Upper lobe of left lung (tissue), 6 donors: ENCODE measurements at regions not wholly inside any gene's neighbourhood (a gene's known extent, or its start where the extent isn't known, plus 50 kb on each side); places are given as distances from the start of the nearest gene placed in this dataset.
A peak's percentile ranks its signal among the peaks of the same experiment; 100 is the strongest.
"Not testable (repeated sequence)": the region's sequence is repeated elsewhere in the genome, so short reads cannot be mapped to it uniquely, and the experiment has no call there.

Source experiments
- ATAC-seq, 2 donors: fragments of 200-7000 bp; cut with Tn5 transposase; one replicate each; pipeline ENCODE4 v1.9.1; 2022; ENCODE audit warnings: mild to moderate bottlenecking in 2 of 2, moderate library complexity in 2 of 2; ENCODE audit not compliant: low FRiP score in 2 of 2
- DNase-seq, 2 donors: peaks; one replicate each; pipeline ENCODE4 v3.0.0-alpha.2; 2019 to 2020
- H3K27ac ChIP-seq, 4 donors: fragments of 200-600 bp; sonication (generic); one replicate each; pipeline ENCODE4 v1.5.1; 2016 to 2019
- H3K27me3 ChIP-seq, 4 donors: fragments of 200-600 bp; sonication (generic); one replicate each; pipeline ENCODE4 v1.5.1; 2017 to 2019
- H3K36me3 ChIP-seq, 4 donors: fragments of 200-600 bp; sonication (generic); one replicate each; pipeline ENCODE4 v1.5.1; 2016 to 2019
- H3K4me1 ChIP-seq, 4 donors: fragments of 200-600 bp; sonication (generic); one replicate each; pipeline ENCODE4 v1.5.1; 2018 to 2019
- H3K4me3 ChIP-seq, 4 donors: fragments of 200-600 bp; sonication (generic); one replicate each; pipeline ENCODE4 v1.5.1; 2017 to 2019; ENCODE audit warnings: mild to moderate bottlenecking in 2 of 4, moderate library complexity in 1 of 4
- H3K9me3 ChIP-seq, 4 donors: fragments of 200-600 bp; sonication (generic); one replicate each; pipeline ENCODE4 v1.5.1; 2018 to 2019
- EP300 ChIP-seq, 4 donors: sonication (generic); formaldehyde crosslinking; IDR thresholded peaks; one replicate each; pipeline ENCODE4 v1.5.1; 2017; ENCODE audit warnings: antibody characterized with exemption in 4 of 4, control low read depth in 2 of 4
- POLR2A ChIP-seq, 4 donors: fragments of 450-650 bp; IDR thresholded peaks; one replicate each; pipeline ENCODE4 v1.5.1; 2016 to 2017; ENCODE audit warnings: antibody characterized with exemption in 4 of 4, mild to moderate bottlenecking in 2 of 4
- POLR2AphosphoS5 ChIP-seq, 2 donors: sonication (generic); formaldehyde crosslinking; IDR thresholded peaks; one replicate each; pipeline ENCODE4 v1.5.1; 2017; ENCODE audit warnings: antibody characterized with exemption in 2 of 2
- WGBS, 2 donors: methylation state at CpG; one replicate each; pipeline ENCODE4 v1.1.5; 2017 to 2018; 5-methylcytosine and 5-hydroxymethylcytosine counted together
- TF ChIP-seq, protein P1 (sequence below), 6 experiments: fragments of 450-650 bp in 4 of 6; fragments of 200-600 bp in 2 of 6; sonication (generic) in 2 of 6; IDR thresholded peaks; one replicate each; pipeline ENCODE4 v1.5.1; 2016 to 2019; ENCODE audit warnings: antibody characterized with exemption in 6 of 6
- donor health status: DM: no; HTN: no; CAD: no; lungs with moderate emphysema.
- donor health status: DM: no; HTN: yes; CAD: no; lungs with severe emphysema.

DNA sequence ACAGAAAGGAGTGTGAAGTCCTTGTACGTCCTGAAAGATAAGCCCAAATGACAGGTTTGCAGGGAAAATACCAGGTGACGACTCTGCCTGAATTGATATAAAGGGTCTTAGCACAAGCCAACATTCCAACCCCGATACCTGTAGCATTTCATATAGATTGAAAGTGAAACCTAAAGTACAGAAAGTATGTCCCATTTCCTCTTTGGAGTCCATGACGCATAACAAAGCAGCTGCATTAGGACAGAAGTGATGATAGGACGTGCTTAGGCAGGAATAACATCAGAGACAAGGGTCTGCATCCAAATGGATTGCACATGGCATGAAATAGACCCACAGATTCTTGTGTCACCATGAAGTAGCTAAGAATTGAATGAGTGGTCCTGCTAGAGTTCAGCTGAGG, 187.0 kb upstream of the ROBO1 start:
- ATAC-seq = no peak

DNA sequence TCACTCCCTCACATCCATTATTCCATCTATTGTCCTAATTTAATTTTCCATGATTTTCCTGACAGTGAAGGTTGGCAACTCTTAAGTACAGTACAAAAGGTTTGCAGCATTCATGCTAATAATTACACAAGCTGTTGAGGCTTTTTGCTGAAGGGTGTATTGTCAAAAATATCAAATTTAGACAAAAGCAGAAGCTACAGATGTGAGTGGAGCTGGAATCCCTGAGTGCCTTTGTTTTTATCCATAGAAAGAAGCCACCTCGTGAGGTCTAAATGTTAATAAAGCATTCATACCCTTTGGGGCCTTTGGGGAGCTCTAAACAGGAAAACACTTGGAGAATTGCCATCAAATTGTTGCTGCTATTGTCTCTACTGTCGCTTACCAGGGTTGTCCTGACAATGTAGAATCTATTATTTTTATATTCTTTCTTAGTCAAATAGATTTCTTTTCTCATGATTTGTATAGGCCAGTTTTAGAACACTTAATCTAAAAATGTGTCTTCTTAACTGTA, 185.8 kb upstream of the ROBO1 start:
- H3K27me3 ChIP-seq = no peaks in the 10 kb centered on the region
- 58% methylated on average over 2 of the region's 2 CpGs for WGBS, 2 donors
- TF ChIP-seq POLR2A (IDR thresholded peaks at IDR 0.05) (no peak), POLR2AphosphoS5 (IDR thresholded peaks at IDR 0.05) (no peak), EP300 (IDR thresholded peaks at IDR 0.05) (no peak)
- TF ChIP-seq, protein P1, sequence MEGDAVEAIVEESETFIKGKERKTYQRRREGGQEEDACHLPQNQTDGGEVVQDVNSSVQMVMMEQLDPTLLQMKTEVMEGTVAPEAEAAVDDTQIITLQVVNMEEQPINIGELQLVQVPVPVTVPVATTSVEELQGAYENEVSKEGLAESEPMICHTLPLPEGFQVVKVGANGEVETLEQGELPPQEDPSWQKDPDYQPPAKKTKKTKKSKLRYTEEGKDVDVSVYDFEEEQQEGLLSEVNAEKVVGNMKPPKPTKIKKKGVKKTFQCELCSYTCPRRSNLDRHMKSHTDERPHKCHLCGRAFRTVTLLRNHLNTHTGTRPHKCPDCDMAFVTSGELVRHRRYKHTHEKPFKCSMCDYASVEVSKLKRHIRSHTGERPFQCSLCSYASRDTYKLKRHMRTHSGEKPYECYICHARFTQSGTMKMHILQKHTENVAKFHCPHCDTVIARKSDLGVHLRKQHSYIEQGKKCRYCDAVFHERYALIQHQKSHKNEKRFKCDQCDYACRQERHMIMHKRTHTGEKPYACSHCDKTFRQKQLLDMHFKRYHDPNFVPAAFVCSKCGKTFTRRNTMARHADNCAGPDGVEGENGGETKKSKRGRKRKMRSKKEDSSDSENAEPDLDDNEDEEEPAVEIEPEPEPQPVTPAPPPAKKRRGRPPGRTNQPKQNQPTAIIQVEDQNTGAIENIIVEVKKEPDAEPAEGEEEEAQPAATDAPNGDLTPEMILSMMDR (IDR thresholded peaks at IDR 0.05) = no peak

More for the DNA sequence above, 187.0 kb upstream of the ROBO1 start:
- TF ChIP-seq POLR2A (IDR thresholded peaks at IDR 0.05) (no peak), EP300 (IDR thresholded peaks at IDR 0.05) (no peak), POLR2AphosphoS5 (IDR thresholded peaks at IDR 0.05) (no peak)
- TF ChIP-seq, protein P1 (IDR thresholded peaks at IDR 0.05) = no peak
- H3K4me1 ChIP-seq = no peaks in the 10 kb centered on the region
- no peak overlapping the region for H3K4me3 ChIP-seq
- 78 to 81% methylated on average over 5 of the region's 5 CpGs for WGBS, 2 donors
- no peaks in the 10 kb centered on the region for H3K36me3 ChIP-seq
- H3K27me3 ChIP-seq = no peaks in the 10 kb centered on the region
- no peak for DNase-seq
- no peaks in the 10 kb centered on the region for H3K9me3 ChIP-seq
- no peak overlapping the region for H3K27ac ChIP-seq

DNA sequence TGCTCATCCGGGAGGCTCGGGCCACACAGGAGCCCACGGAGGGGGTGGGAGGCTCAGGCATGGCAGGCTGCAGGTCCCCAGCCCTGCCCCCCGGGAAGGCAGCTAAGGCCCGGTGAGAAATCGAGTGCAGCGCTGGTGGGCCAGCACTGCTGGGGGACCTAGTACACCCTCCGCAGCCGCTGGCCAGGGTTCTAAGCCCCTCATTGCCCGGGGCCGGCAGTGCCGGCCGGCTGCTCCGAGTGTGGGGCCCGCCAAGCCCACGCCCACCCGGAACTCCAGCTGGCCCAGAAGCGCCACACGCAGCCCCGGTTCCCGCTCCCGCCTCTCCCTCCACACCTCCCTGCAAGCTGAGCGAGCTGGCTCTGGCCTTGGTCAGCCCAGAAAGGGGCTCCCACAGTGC, 183.6 kb upstream of the ROBO1 start:
- 95 to 98% methylated on average over 17 to 20 of the region's 23 CpGs for WGBS, 2 donors
- H3K27me3 ChIP-seq, H3K4me1 ChIP-seq, H3K36me3 ChIP-seq, H3K4me3 ChIP-seq, H3K27ac ChIP-seq, H3K9me3 ChIP-seq, ATAC-seq: not testable (repeated sequence)
- peak in 1 of 2 donors; percentile 75 for DNase-seq

More for the DNA sequence above, 185.8 kb upstream of the ROBO1 start:
- Histone ChIP-seq H3K27ac (no peak overlapping the region), H3K4me3 (no peak overlapping the region), H3K9me3 (no peaks in the 10 kb centered on the region), H3K36me3 (no peaks in the 10 kb centered on the region), H3K4me1 (no peaks in the 10 kb centered on the region)
- DNase-seq = no peak
- ATAC-seq = no peak

DNA sequence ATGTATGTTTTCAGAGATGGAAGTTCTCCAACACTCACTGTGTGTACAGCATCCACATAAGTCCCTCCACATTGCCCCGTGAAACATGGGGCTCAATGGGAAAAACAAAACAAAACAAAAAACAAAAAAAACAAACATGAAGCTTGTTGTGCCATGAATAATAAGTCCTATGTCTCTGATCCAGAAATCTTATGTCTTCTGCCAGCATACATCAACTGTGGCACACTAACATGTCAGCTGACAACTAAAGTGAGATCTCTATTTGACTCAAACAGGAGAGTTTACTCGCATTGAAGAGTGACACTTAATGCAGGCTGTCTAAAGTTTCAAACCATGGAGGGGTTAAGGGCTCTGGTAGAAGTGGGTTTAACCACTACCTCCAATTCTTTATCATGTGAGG, 180.2 kb upstream of the ROBO1 start:
- WGBS, 2 donors = 87 to 90% methylated on average over 2 of the region's 2 CpGs
- H3K4me1 ChIP-seq = no peaks in the 10 kb centered on the region
- H3K27me3 ChIP-seq = no peaks in the 10 kb centered on the region
- ATAC-seq (no peak), DNase-seq (no peak)
- no peaks in the 10 kb centered on the region for H3K9me3 ChIP-seq
- TF ChIP-seq EP300 (IDR thresholded peaks at IDR 0.05) (no peak), POLR2A (IDR thresholded peaks at IDR 0.05) (no peak), POLR2AphosphoS5 (IDR thresholded peaks at IDR 0.05) (no peak)
- no peaks in the 10 kb centered on the region for H3K36me3 ChIP-seq
- H3K4me3 ChIP-seq = no peak overlapping the region
- H3K27ac ChIP-seq = no peak overlapping the region

DNA sequence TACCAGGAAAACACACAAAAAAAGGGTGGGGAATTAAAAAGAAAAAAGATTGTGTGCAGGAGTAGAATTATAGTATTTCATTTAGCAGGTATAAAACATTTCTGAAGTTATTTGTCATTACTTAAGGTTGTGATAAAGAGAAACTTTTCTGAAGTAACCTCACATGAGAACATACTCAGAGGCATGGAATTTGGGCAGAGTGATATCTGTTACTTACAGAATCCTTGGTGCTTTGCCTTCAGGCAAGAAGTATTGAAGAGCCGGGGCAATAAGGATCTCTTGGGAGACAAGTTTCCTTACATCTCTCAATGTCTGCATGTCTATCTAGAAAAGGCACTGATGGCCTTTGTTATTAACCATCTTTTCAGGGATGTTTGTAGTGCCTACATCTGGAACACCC, 179.7 kb upstream of the ROBO1 start:
- H3K36me3 ChIP-seq = no peaks in the 10 kb centered on the region
- H3K4me3 ChIP-seq = no peak overlapping the region
- TF ChIP-seq, protein P1 (IDR thresholded peaks at IDR 0.05) = no peak
- TF ChIP-seq POLR2A (IDR thresholded peaks at IDR 0.05) = no peak
- TF ChIP-seq EP300 (IDR thresholded peaks at IDR 0.05) = no peak
- no peak for TF ChIP-seq POLR2AphosphoS5 (IDR thresholded peaks at IDR 0.05)
- no peaks in the 10 kb centered on the region for H3K4me1 ChIP-seq
- no peak overlapping the region for H3K27ac ChIP-seq
- no peaks in the 10 kb centered on the region for H3K9me3 ChIP-seq
- WGBS, 2 donors = 79 to 87% methylated on average over 1 of the region's 1 CpG
- DNase-seq (no peak), ATAC-seq (no peak)
- H3K27me3 ChIP-seq = no peaks in the 10 kb centered on the region

DNA sequence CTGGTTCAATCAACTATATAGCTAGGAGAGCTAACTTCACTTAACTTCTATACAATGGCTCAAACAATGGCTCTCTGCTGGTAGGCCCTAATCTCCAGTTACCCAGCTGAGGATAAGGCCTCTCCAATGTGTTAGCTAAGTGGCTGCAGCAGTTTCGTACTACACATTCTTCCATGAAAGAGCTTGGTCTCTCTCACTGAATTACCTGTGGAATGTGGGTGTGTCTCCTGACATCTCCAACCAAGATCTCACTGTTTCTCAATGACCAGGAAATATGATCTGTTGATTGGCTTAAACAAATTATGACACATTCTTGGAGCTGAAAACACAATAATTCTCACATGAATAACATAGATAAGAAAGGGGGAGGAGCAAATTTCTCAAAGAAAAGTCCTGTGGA, 169.8 kb upstream of the ROBO1 start:
- Histone ChIP-seq H3K36me3 (no peaks in the 10 kb centered on the region), H3K9me3 (no peaks in the 10 kb centered on the region), H3K4me1 (no peaks in the 10 kb centered on the region), H3K27ac (no peak overlapping the region), H3K27me3 (no peaks in the 10 kb centered on the region), H3K4me3 (no peak overlapping the region)
- 53 to 69% methylated on average over 1 of the region's 1 CpG for WGBS, 2 donors
- peak in 1 of 2 donors; percentile 79 for ATAC-seq
- TF ChIP-seq POLR2AphosphoS5 (IDR thresholded peaks at IDR 0.05) (no peak), POLR2A (IDR thresholded peaks at IDR 0.05) (no peak), EP300 (IDR thresholded peaks at IDR 0.05) (no peak)
- TF ChIP-seq, protein P1 (IDR thresholded peaks at IDR 0.05) = no peak
- peak in 1 of 2 donors; percentile 32 for DNase-seq
